K562 (cell line): ENCODE measurements at regions not wholly inside any gene's neighbourhood (a gene's known extent, or its start where the extent isn't known, plus 50 kb on each side); places are given as distances from the start of the nearest gene placed in this dataset.

Experiments used
- ATAC-seq: fragments of 200-7000 bp; cut with Tn5 transposase; 3 replicates; pipeline ENCODE4 v1.9.1; 2020; ENCODE audit warnings: moderate library complexity
- BruUV-seq: library from RNA; stranded (reverse); fragments of 400-500 nt; replicated peaks from 2 replicates; lab custom pipeline; 2021; lab: Mats Ljungman, UMichigan
- CTCF ChIA-PET: fragments of 300-600 bp; formaldehyde crosslinking; extraction: SDS; loops from one replicate; lab custom pipeline; 2021; ENCODE audit warnings: low intra/inter-chr PET ratio; lab: Yijun Ruan, JAX
- POLR2A ChIA-PET: fragments of 300-600, 350-650 bp; sonication (Branson Sonifier 250); formaldehyde crosslinking; extraction: SDS; loops from one replicate; lab custom pipeline; 2021; ENCODE audit warnings: antibody characterized with exemption, inconsistent platforms; lab: Yijun Ruan, JAX
- DNase-seq, 4 experiments: peaks; one replicate each; pipeline versions ENCODE4 v3.0.0 to v3.0.0-alpha.2; 2011 to 2018; ENCODE audit warnings: low spot score in 3 of 4, mixed read lengths in 3 of 4; ENCODE audit errors: extremely low read depth in 1 of 4
- FAIRE-seq: peaks from 2 replicates; lab custom pipeline; 2011; peaks lifted over from hg19 to GRCh38; lab: Jason Lieb, UNC
- H2AFZ ChIP-seq: 2 replicates; pipeline ENCODE4 v1.6.0; 2011; ENCODE audit warnings: low read depth, low read length, control low read depth, inconsistent platforms
- H3K27ac ChIP-seq: fragments of 200-600 bp; 3 replicates; pipeline ENCODE4 v1.8.0; 2011; ENCODE audit warnings: low read depth, mild to moderate bottlenecking, control low read depth, inconsistent platforms, low read length, moderate library complexity, mixed read lengths; ENCODE audit errors: extremely low read depth
- H3K27me3 ChIP-seq, 2 experiments: fragments of 300-600 bp in 1 of 2; 2 replicates in 1 of 2; 3 replicates in 1 of 2; pipeline versions ENCODE4 v1.6.0 to v1.8.0; 2011; ENCODE audit warnings: inconsistent platforms in 2 of 2, low read length in 2 of 2, mild to moderate bottlenecking in 1 of 2, mixed read lengths in 1 of 2, moderate library complexity in 1 of 2; ENCODE audit not compliant: control insufficient read depth in 2 of 2, insufficient read depth in 2 of 2
- H3K36me3 ChIP-seq: fragments of 300-600 bp; 3 replicates; pipeline ENCODE4 v1.8.0; 2011; ENCODE audit warnings: mild to moderate bottlenecking, low read length, inconsistent platforms; ENCODE audit not compliant: control insufficient read depth, insufficient read depth
- H3K4me1 ChIP-seq, 2 experiments: fragments of 200-600 bp in 1 of 2; replicated peaks in 1 of 2; 2 replicates in 1 of 2; 3 replicates in 1 of 2; pipeline versions ENCODE4 v1.5.1 to v1.8.0; 2011; ENCODE audit warnings: inconsistent platforms in 2 of 2, low read length in 2 of 2, mild to moderate bottlenecking in 1 of 2, mixed read lengths in 1 of 2, moderate library complexity in 1 of 2; ENCODE audit not compliant: control insufficient read depth in 2 of 2, insufficient read depth in 2 of 2
- H3K4me2 ChIP-seq: 2 replicates; pipeline ENCODE4 v1.6.1; 2011; ENCODE audit warnings: low read length, control low read depth, inconsistent platforms, mixed read lengths; ENCODE audit not compliant: insufficient read depth
- H3K4me3 ChIP-seq: fragments of 200-600 bp; sonication (generic), shearing (Covaris generic); 2 replicates; pipeline ENCODE4 v1.5.1; 2016; ENCODE audit warnings: control low read depth, inconsistent platforms
- H3K79me2 ChIP-seq: fragments of 200-600 bp; 3 replicates; pipeline ENCODE4 v1.8.0; 2011; ENCODE audit warnings: low read length, inconsistent platforms; ENCODE audit not compliant: control insufficient read depth, insufficient read depth
- H3K9ac ChIP-seq, 2 experiments: 2 replicates each; pipeline versions ENCODE4 v1.6.0 to v1.6.1; 2011; ENCODE audit warnings: low read depth in 2 of 2, low read length in 2 of 2, control low read depth in 1 of 2, inconsistent platforms in 1 of 2, mild to moderate bottlenecking in 1 of 2, mixed read lengths in 1 of 2; ENCODE audit not compliant: insufficient read depth in 1 of 2
- H3K9me1 ChIP-seq: one replicate; pipeline ENCODE4 v1.6.0; 2011; ENCODE audit warnings: inconsistent platforms, mild to moderate bottlenecking, low read length, moderate library complexity; ENCODE audit not compliant: control insufficient read depth, insufficient read depth
- H3K9me3 ChIP-seq: replicated peaks from 2 replicates; pipeline ENCODE4 v1.5.1; 2011; ENCODE audit warnings: low read depth, low read length, inconsistent platforms; ENCODE audit not compliant: control insufficient read depth, insufficient read depth
- H4K20me1 ChIP-seq: replicated peaks from 2 replicates; pipeline ENCODE4 v1.6.1; 2011; ENCODE audit warnings: low read length, inconsistent platforms, mixed read lengths; ENCODE audit not compliant: control insufficient read depth, insufficient read depth
- BCOR ChIP-seq: fragments of 450-650 bp; IDR thresholded peaks from 2 replicates; pipeline ENCODE4 v1.6.1; 2016
- CBFB ChIP-seq: sonication (generic); formaldehyde crosslinking; IDR thresholded peaks from 2 replicates; pipeline ENCODE4 v1.4.0; 2020; ENCODE audit warnings: mild to moderate bottlenecking, missing genetic modification reagents
- CREBBP ChIP-seq: IDR thresholded peaks from one replicate; pipeline ENCODE4 v1.6.1; 2012; ENCODE audit warnings: low read depth, mild to moderate bottlenecking, control low read depth, inconsistent platforms, low read length
- EGR1 ChIP-seq: fragments of 450-650 bp; conservative IDR thresholded peaks from 2 replicates; pipeline ENCODE4 v1.6.1; 2017; ENCODE audit warnings: mild to moderate bottlenecking
- ETS1 ChIP-seq: conservative IDR thresholded peaks from 2 replicates; pipeline ENCODE4 v1.6.1; 2011; ENCODE audit warnings: low read depth, mild to moderate bottlenecking, low read length; ENCODE audit not compliant: control insufficient read depth
- GTF2B ChIP-seq: IDR thresholded peaks from 2 replicates; pipeline ENCODE4 v1.6.1; 2011; ENCODE audit not compliant: insufficient read length; ENCODE audit errors: extremely low read depth
- HCFC1 ChIP-seq: IDR thresholded peaks from 2 replicates; pipeline ENCODE4 v1.6.1; 2012; ENCODE audit warnings: low read depth, low read length, improper control_type of control experiment
- HNRNPUL1 ChIP-seq: fragments of 200-400 bp; formaldehyde crosslinking; IDR thresholded peaks from 2 replicates; pipeline ENCODE4 v1.6.1; 2017; ENCODE audit warnings: low read length
- ILK ChIP-seq: fragments of 450-650 bp; IDR thresholded peaks from 2 replicates; pipeline ENCODE4 v1.6.1; 2016; ENCODE audit warnings: missing genetic modification characterization, low read depth, mild to moderate bottlenecking, missing compliant biosample characterization, moderate library complexity, borderline replicate concordance
- MEF2A ChIP-seq: IDR thresholded peaks from 2 replicates; pipeline ENCODE4 v1.6.1; 2011; ENCODE audit warnings: low read depth, mild to moderate bottlenecking, low read length, moderate library complexity; ENCODE audit not compliant: control insufficient read depth
- POLR2AphosphoS2 ChIP-seq: IDR thresholded peaks from 2 replicates; pipeline ENCODE4 v1.6.1; 2012; ENCODE audit warnings: low read length, improper control_type of control experiment
- SETDB1 ChIP-seq: IDR thresholded peaks from one replicate; pipeline ENCODE4 v1.6.1; 2012; ENCODE audit warnings: low read length, control low read depth, inconsistent platforms
- TBL1XR1 ChIP-seq, 2 experiments: IDR thresholded peaks; 2 replicates each; pipeline ENCODE4 v1.6.1; 2012; ENCODE audit warnings: improper control_type of control experiment in 2 of 2, low read length in 2 of 2, mild to moderate bottlenecking in 1 of 2
- ZNF174 ChIP-seq: fragments of 250-450 bp; sonication (Bioruptor Pico); IDR thresholded peaks from 2 replicates; pipeline ENCODE4 v1.4.0; 2020; ENCODE audit warnings: mild to moderate bottlenecking
- ZNF274 ChIP-seq: IDR thresholded peaks from 2 replicates; pipeline ENCODE4 v1.6.1; 2011; ENCODE audit warnings: low read depth, mild to moderate bottlenecking, low read length, moderate library complexity, borderline replicate concordance
- ZNF699 ChIP-seq: fragments of 250-450 bp; sonication (Bioruptor Pico); IDR thresholded peaks from 2 replicates; pipeline ENCODE4 v1.8.0; 2021; ENCODE audit warnings: mild to moderate bottlenecking, moderate library complexity; ENCODE audit not compliant: insufficient replicate concordance
- ZNF764 ChIP-seq: fragments of 250-450 bp; sonication (Bioruptor Pico); IDR thresholded peaks from 2 replicates; pipeline ENCODE4 v1.4.0; 2020; ENCODE audit warnings: low read depth, mild to moderate bottlenecking, moderate library complexity
- ZZZ3 ChIP-seq: fragments of 450-650 bp; IDR thresholded peaks from 2 replicates; pipeline ENCODE4 v1.6.1; 2016; ENCODE audit warnings: antibody characterized with exemption, mild to moderate bottlenecking, moderate library complexity
- WGBS: fragments of 100-300 bp; shearing (Covaris generic); methylation state at CpG from one replicate; pipeline ENCODE4 v1.1.6; 2016; ENCODE audit warnings: low coverage, mixed read lengths; ENCODE audit not compliant: insufficient coverage; ENCODE audit errors: missing lambda C conversion rate; 5-methylcytosine and 5-hydroxymethylcytosine counted together
- in situ Hi-C: fragments of 300-500 bp; cut with MboI; formaldehyde crosslinking; loops from 4 replicates; pipeline ENCODE4 v1.15.0; 2018; ENCODE audit warnings: inconsistent platforms, mixed read lengths
- intact Hi-C: fragments of 100-400 bp; cut with micrococcal nuclease; formaldehyde crosslinking; loops from 2 replicates; pipeline ENCODE4 v1.14.2; 2022

- ATAC-seq = no peak
- Histone ChIP-seq H3K9ac (no peak overlapping the region), H4K20me1 (no peaks in the 10 kb centered on the region), H3K9me1 (no peaks in the 10 kb centered on the region), H2AFZ (no peak overlapping the region), H3K9me3 (no peaks in the 10 kb centered on the region), H3K27ac (no peak overlapping the region), H3K27me3 (no peaks in the 10 kb centered on the region)
- CTCF ChIA-PET = no interaction called here
- in situ Hi-C loops = no loop called here
- TF ChIP-seq HCFC1 (no peak), HNRNPUL1 (no peak), GTF2B (no peak), ZNF699 (CRISPR knock-in tag) (no peak), MEF2A (no peak), ILK (tag) (no peak), EGR1 (no peak), ZNF274 (no peak), TBL1XR1 (IDR thresholded peaks at IDR 0.05; ENCODE audit: low read length in 2 of 2) (no peak), BCOR (no peak), ZNF764 (no peak), CREBBP (no peak), ZNF174 (no peak), ETS1 (no peak), POLR2AphosphoS2 (no peak), CBFB (no peak), ZZZ3 (no peak), SETDB1 (no peak)
- TF ChIP-seq, all 486 proteins: peak for 0
- DNase-seq (no peak), FAIRE-seq (no peak)
- intact Hi-C loops = no loop called here
- H3K4me1 ChIP-seq = no peaks in the 10 kb centered on the region; a peak in 1 of 5 replicates
- H3K79me2 ChIP-seq = no peaks in the 10 kb centered on the region
- BruUV-seq = no TSS peak
- no peaks in the 10 kb centered on the region for H3K36me3 ChIP-seq
- POLR2A ChIA-PET = interaction anchor here (1.4 kb wide), 1 partner anchor 12 kb away, joined by 4 read pairs; no protein-coding TSS in a partner anchor
- no peak overlapping the region for H3K4me2 ChIP-seq
- H3K4me3 ChIP-seq = no peak overlapping the region
- whole genome bisulfite sequencing = 69% methylated on average over 4 of the region's 4 CpGs
Measured at GRCh38 chr7:130953196-130953595, 219.2 kb upstream of the KLF14 start.
